OCI-LY7 (cell line): ENCODE measurements at regions not wholly inside any gene's neighbourhood (a gene's known extent, or its start where the extent isn't known, plus 50 kb on each side); places are given as distances from the start of the nearest gene placed in this dataset.

Source experiments
- CTCF ChIP-seq: fragments of 200-600 bp; sonication (generic); conservative IDR thresholded peaks from 2 replicates; pipeline ENCODE4 v1.5.1; 2014; ENCODE audit warnings: mild to moderate bottlenecking, antibody characterized with exemption, low read length, moderate library complexity, mixed read lengths
- EZH2phosphoT487 ChIP-seq: fragments of 200-600 bp; sonication (generic); IDR thresholded peaks from 2 replicates; pipeline ENCODE4 v1.6.1; 2018; ENCODE audit warnings: low read depth, borderline replicate concordance, mild to moderate bottlenecking, mixed run types, antibody characterized with exemption, low read length, moderate library complexity, mixed read lengths

DNA sequence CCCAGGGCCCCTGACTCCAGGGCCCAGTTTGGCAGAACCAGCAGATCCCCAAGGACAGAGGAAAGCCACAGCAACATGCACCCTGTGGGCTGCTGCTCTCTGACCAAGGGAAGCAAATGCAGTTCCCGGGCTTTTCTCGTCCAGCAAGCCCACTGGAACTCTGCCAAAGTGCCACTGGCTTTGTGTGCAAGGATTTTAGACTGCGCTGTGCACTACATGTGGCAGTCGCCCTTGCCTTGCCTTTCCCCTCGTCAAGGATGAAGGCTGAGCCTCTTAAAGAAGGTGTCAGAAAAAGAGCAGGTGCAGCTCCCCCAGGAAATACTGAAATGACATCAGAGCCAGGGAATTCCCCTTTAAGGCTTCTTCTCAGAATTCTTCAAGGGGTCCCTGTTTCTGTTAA, 199.2 kb downstream of the TFCP2L1 start:
- TF ChIP-seq CTCF = no peak
- no peak for TF ChIP-seq EZH2phosphoT487
